Stomach (tissue), 8 donors: ENCODE measurements at regions not wholly inside any gene's neighbourhood (a gene's known extent, or its start where the extent isn't known, plus 50 kb on each side); places are given as distances from the start of the nearest gene placed in this dataset.

Experiments used
- DNase-seq, 2 donors: peaks; one replicate each; pipeline versions ENCODE4 v3.0.0 to v3.0.0-alpha.2; 2013 to 2019
- H3K27ac ChIP-seq, 5 donors: fragments of 200-600 bp in 4 of 5; sonication (generic) in 4 of 5; one replicate each; pipeline ENCODE4 v1.5.1; 2013 to 2019; ENCODE audit warnings: mild to moderate bottlenecking in 1 of 5, moderate library complexity in 1 of 5
- H3K27me3 ChIP-seq, 3 donors: fragments of 200-600 bp; sonication (generic); one replicate each; pipeline ENCODE4 v1.5.1; 2017 to 2019; ENCODE audit warnings: mixed run types in 1 of 3
- H3K36me3 ChIP-seq, 4 donors: fragments of 200-600 bp; sonication (generic); 1 replicate in 3 of 4; 2 replicates in 1 of 4; pipeline ENCODE4 v1.5.1; 2016 to 2019
- H3K4me1 ChIP-seq, 4 donors: fragments of 200-600 bp; sonication (generic); one replicate each; pipeline ENCODE4 v1.5.1; 2016 to 2019
- H3K4me3 ChIP-seq, 4 donors: fragments of 200-600 bp; sonication (generic) in 3 of 4; one replicate each; pipeline ENCODE4 v1.5.1; 2016 to 2019; ENCODE audit warnings: mild to moderate bottlenecking in 1 of 4
- H3K9me3 ChIP-seq, 4 donors: fragments of 200-600 bp; sonication (generic); one replicate each; pipeline ENCODE4 v1.5.1; 2016 to 2019
- CTCF ChIP-seq, 7 experiments: fragments of 450-650 bp in 4 of 7; fragments of 200-600 bp in 3 of 7; sonication (generic) in 3 of 7; IDR thresholded peaks; one replicate each; pipeline ENCODE4 v1.5.1; 2016 to 2019; ENCODE audit warnings: antibody characterized with exemption in 7 of 7, control low read depth in 2 of 7, mild to moderate bottlenecking in 1 of 7
- EP300 ChIP-seq: sonication (generic); formaldehyde crosslinking; IDR thresholded peaks from one replicate; pipeline ENCODE4 v1.6.1; 2017; ENCODE audit warnings: antibody characterized with exemption
- POLR2A ChIP-seq, 4 donors: fragments of 450-650 bp; IDR thresholded peaks; one replicate each; pipeline ENCODE4 v1.6.1; 2016; ENCODE audit warnings: antibody characterized with exemption in 4 of 4, control low read depth in 2 of 4, mild to moderate bottlenecking in 1 of 4, moderate library complexity in 1 of 4
- POLR2AphosphoS5 ChIP-seq, 3 donors: sonication (generic); formaldehyde crosslinking; IDR thresholded peaks; one replicate each; pipeline ENCODE4 v1.6.1; 2016; ENCODE audit warnings: antibody characterized with exemption in 3 of 3
- WGBS, 5 donors: extraction: QIAGEN DNeasy Blood & Tissue Kit in 3 of 5; methylation state at CpG; one replicate each; pipeline versions ENCODE4 v1.1.5 to v1.1.7; 2013 to 2018; 5-methylcytosine and 5-hydroxymethylcytosine counted together
- intact Hi-C: fragments of 100-400 bp; cut with DNase I; formaldehyde crosslinking; loops from one replicate; pipeline ENCODE4 v1.15.1; 2023; ENCODE audit warnings: low total_unique reads
- donor health status: healthy with polysubstance abuse.
- donor health status: Bipolar disorder and iron deficiency.
- donor health status: healthy.

GRCh38 chr15:85867250-85867649 lies 72.5 kb upstream of the KLHL25 start:
- WGBS, 5 donors: 71 to 83% (median 78%) methylated on average over 5 of the region's 5 CpGs
- Histone ChIP-seq H3K4me3 (no peak overlapping the region), H3K9me3 (no peaks in the 10 kb centered on the region), H3K27me3 (peaks cover 0 to 17% (median 0%) of the 10 kb centered on the region in 3 donors), H3K27ac (no peak overlapping the region), H3K4me1 (peaks cover 0 to 3% (median 0%) of the 10 kb centered on the region in 4 donors), H3K36me3 (no peaks in the 10 kb centered on the region)
- TF ChIP-seq EP300 (no peak), POLR2A (IDR thresholded peaks at IDR 0.05) (no peak), POLR2AphosphoS5 (IDR thresholded peaks at IDR 0.05) (no peak), CTCF (IDR thresholded peaks at IDR 0.05) (no peak)
- intact Hi-C loops: no loop called here
- DNase-seq: no peak

GRCh38 chr15:85869124-85869523 lies 74.4 kb upstream of the KLHL25 start:
- DNase-seq: no peak
- Histone ChIP-seq H3K9me3 (no peaks in the 10 kb centered on the region), H3K27ac (no peak overlapping the region), H3K4me1 (peaks cover 0 to 3% (median 0%) of the 10 kb centered on the region in 4 donors), H3K36me3 (no peaks in the 10 kb centered on the region), H3K4me3 (no peak overlapping the region), H3K27me3 (peaks cover 0 to 33% (median 0%) of the 10 kb centered on the region in 3 donors)
- 81 to 88% (median 86%) methylated on average over 4 of the region's 4 CpGs for WGBS, 5 donors
- no peak for TF ChIP-seq POLR2AphosphoS5 (IDR thresholded peaks at IDR 0.05)
- no peak for TF ChIP-seq EP300
- no peak for TF ChIP-seq POLR2A (IDR thresholded peaks at IDR 0.05)
- TF ChIP-seq CTCF (IDR thresholded peaks at IDR 0.05): no peak
- intact Hi-C loops: no loop called here

GRCh38 chr15:85870216-85871014 lies 75.7 kb upstream of the KLHL25 start:
- no peaks in the 10 kb centered on the region for H3K36me3 ChIP-seq
- intact Hi-C loops: no loop called here

GRCh38 chr15:85871545-85871944 lies 76.8 kb upstream of the KLHL25 start:
- intact Hi-C loops: no loop called here
- H3K9me3 ChIP-seq: no peaks in the 10 kb centered on the region
- WGBS, 5 donors: 71 to 77% (median 75%) methylated on average over 8 of the region's 8 CpGs
- TF ChIP-seq POLR2AphosphoS5 (IDR thresholded peaks at IDR 0.05): no peak
- no peak for TF ChIP-seq POLR2A (IDR thresholded peaks at IDR 0.05)
- no peak overlapping the region for H3K4me3 ChIP-seq
- H3K27me3 ChIP-seq: peaks cover 0 to 42% (median 0%) of the 10 kb centered on the region in 3 donors
- H3K4me1 ChIP-seq: no peaks in the 10 kb centered on the region
- DNase-seq: no peak
- H3K36me3 ChIP-seq: no peaks in the 10 kb centered on the region
- no peak overlapping the region for H3K27ac ChIP-seq

More at GRCh38 chr15:85870216-85871014, 75.7 kb upstream of the KLHL25 start:
- DNase-seq: no peak
- H3K27me3 ChIP-seq: peaks cover 0 to 42% (median 0%) of the 10 kb centered on the region in 3 donors
- H3K4me3 ChIP-seq: no peak overlapping the region
- H3K27ac ChIP-seq: no peak overlapping the region
- WGBS, 5 donors: 71 to 83% (median 77%) methylated on average over 10 of the region's 10 CpGs
- H3K4me1 ChIP-seq: no peaks in the 10 kb centered on the region
- TF ChIP-seq POLR2A (IDR thresholded peaks at IDR 0.05) (no peak), EP300 (no peak), POLR2AphosphoS5 (IDR thresholded peaks at IDR 0.05) (no peak), CTCF (IDR thresholded peaks at IDR 0.05) (no peak)
- no peaks in the 10 kb centered on the region for H3K9me3 ChIP-seq

- Histone ChIP-seq H3K36me3 (no peaks in the 10 kb centered on the region), H3K4me1 (no peaks in the 10 kb centered on the region), H3K9me3 (no peaks in the 10 kb centered on the region), H3K4me3 (no peak overlapping the region), H3K27me3 (peaks cover 0 to 43% (median 0%) of the 10 kb centered on the region in 3 donors), H3K27ac (no peak overlapping the region)
- TF ChIP-seq POLR2A (IDR thresholded peaks at IDR 0.05) (no peak), POLR2AphosphoS5 (IDR thresholded peaks at IDR 0.05) (no peak), CTCF (IDR thresholded peaks at IDR 0.05) (no peak), EP300 (no peak)
- DNase-seq: no peak
- intact Hi-C loops: no loop called here
- 89 to 95% (median 93%) methylated on average over 5 of the region's 5 CpGs for WGBS, 5 donors
Observed at GRCh38 chr15:85872125-85872524, 77.4 kb upstream of the KLHL25 start.
